ENCODE measurements at regions not wholly inside any gene's neighbourhood (a gene's known extent, or its start where the extent isn't known, plus 50 kb on each side); places are given as distances from the start of the nearest gene placed in this dataset.
"Not testable (repeated sequence)": the region's sequence is repeated elsewhere in the genome, so short reads cannot be mapped to it uniquely, and the experiment has no call there.

GRCh38 chr5:68033029-68033428 is 182.5 kb upstream of the PIK3R1 start:
- Histone ChIP-seq H3K36me3 (replicated peaks; ENCODE audit: control insufficient read depth, insufficient read depth, low read length) (no peaks in the 10 kb centered on the region), H3K27me3 (ENCODE audit: control insufficient read depth, insufficient read depth, low read length) (no peaks in the 10 kb centered on the region), H3K4me3 (ENCODE audit: insufficient read depth, low read depth, low read length) (no peak overlapping the region)
- no peak for DNase-seq

DNA sequence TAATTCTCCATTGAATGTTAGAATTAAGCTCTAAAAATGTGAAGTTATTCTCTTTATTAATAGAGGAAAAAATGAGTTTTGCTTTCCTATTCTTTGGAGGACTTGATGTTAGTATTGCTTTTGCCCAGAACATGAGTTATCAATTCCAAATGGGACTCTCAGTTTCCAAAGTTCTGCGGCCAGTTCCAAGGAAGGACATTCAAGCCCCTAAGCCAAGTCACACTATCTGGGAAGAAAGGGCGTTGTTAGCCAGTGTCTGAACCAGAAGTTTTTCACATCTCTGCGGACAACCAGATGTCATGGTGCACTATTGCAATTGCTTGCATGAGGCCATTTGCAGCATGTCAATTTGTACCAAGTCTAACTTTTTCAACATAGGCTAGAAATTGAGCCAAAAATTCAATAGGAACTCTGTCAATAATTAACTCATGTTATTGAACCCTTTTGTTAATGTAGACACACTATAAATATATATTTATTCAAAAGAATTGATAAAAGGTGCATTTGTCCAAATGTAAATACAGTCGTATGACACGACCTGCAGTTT is 183.3 kb upstream of the PIK3R1 start:
- DNase-seq = no peak
- no peaks in the 10 kb centered on the region for H3K27me3 ChIP-seq (ENCODE audit: control insufficient read depth, insufficient read depth, low read length)
- H3K4me3 ChIP-seq (ENCODE audit: insufficient read depth, low read depth, low read length) = no peak overlapping the region
- H3K36me3 ChIP-seq (replicated peaks; ENCODE audit: control insufficient read depth, insufficient read depth, low read length) = no peaks in the 10 kb centered on the region

DNA sequence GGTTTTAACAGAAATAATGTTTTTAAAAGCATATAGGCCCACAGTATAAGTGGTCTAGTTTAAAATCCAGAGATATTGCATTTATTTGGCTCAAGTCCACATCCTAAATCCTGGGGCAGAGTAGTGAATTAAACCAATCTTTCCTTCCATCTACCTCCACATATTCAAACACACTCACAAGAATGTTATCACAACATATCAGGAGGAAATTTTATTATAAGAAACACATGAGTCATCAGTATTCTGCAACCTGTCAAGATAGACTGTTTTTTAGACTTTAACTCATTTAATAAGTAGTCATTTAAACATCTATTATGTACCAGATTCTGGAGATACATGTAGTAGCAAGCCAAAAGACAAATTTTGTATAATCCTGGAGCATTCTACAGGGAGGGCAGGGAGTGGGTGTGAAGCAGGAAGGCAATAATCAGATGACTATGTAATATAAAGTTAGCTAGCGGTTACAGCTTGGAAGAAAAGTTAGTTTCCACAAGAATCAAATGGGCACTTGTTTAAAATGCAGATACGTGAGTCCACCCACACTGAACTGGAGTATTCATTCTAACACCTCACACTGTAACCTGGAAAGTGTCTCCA is 187.3 kb upstream of the PIK3R1 start:
- no peak for DNase-seq
- no peak overlapping the region for H3K4me3 ChIP-seq (ENCODE audit: insufficient read depth, low read depth, low read length)
- no peaks in the 10 kb centered on the region for H3K27me3 ChIP-seq (ENCODE audit: control insufficient read depth, insufficient read depth, low read length)
- H3K36me3 ChIP-seq (replicated peaks; ENCODE audit: control insufficient read depth, insufficient read depth, low read length) = no peaks in the 10 kb centered on the region

DNA sequence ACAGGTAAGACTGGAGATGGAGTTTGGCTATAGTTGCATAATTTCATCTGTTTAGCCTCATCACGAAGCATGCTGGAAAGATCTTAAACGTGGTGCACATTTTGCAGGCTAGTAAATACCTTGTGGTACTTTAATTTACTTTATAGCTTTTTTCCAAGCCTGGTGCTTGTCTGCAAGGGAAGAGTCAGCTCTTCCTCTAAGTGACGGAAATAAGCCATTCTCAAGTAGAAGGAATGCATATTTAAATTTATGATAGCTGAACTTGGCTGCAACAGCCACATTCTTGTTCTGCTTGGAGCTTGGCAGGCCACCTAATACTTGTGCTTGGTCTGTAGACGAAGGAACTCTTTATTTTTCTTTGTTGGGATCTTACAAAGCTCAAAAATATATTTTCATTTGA is 188.0 kb upstream of the PIK3R1 start:
- Histone ChIP-seq H3K36me3 (replicated peaks; ENCODE audit: control insufficient read depth, insufficient read depth, low read length) (no peaks in the 10 kb centered on the region), H3K4me3 (ENCODE audit: insufficient read depth, low read depth, low read length) (no peak overlapping the region), H3K27me3 (ENCODE audit: control insufficient read depth, insufficient read depth, low read length) (no peaks in the 10 kb centered on the region)
- no peak for DNase-seq

DNA sequence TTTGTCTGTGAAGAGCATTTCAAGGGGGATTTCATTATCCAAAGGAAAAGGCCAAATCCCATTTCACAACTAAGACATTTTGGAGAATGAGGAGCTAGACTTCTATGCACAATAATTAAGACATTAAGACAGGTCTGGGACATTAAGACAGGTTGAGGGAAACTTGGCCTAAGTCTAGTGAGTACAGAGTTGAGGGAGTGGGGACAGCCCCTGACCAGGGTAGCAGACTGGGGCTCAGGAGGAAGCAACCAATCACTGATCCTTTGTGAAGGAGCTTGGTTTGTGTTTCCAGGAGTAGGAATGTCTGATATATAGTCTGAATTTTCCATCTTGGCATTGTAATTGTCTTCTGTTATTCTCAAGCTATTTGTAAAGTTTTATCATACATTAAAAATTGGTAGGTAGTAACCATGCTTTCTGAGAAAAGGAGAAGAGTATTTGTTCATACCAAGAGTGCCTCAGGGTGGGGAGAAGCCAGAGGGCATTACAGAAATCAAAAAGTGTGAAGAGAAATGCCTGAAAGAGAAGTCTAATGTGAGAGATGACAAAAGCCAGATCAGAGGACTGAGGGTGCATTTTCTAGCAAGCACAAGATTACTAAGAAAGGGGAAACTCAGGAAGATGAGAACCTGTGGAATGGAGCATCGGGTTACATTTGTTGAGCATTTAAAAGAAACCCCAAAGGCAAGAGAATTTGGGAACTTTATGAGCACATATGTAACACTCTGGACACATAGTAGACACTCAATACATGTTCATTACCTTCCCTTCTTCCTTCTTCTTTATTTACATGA is 189.3 kb upstream of the PIK3R1 start:
- no peak for DNase-seq
- Histone ChIP-seq H3K4me3 (ENCODE audit: insufficient read depth, low read depth, low read length) (no peak overlapping the region), H3K36me3 (replicated peaks; ENCODE audit: control insufficient read depth, insufficient read depth, low read length) (no peaks in the 10 kb centered on the region), H3K27me3 (ENCODE audit: control insufficient read depth, insufficient read depth, low read length) (no peaks in the 10 kb centered on the region)

DNA sequence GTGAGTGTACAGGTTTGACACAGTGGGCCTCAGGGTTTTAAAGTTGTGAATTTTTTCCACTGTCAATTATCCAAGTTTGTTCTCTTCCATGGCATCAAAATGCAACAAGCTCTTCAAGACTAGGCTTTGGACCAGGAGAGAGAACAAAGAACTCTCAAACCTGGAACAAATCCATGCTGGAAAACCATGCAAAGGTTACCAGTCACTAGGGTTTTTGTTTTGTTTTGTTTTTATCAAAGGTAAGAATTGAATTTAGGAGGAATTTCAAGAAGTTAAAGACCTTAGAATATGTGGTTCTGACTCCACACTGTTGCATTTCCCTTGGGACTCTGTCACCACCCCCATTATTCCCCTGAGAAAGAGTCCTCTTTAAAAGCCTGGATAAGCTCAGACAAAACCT is 191.1 kb upstream of the PIK3R1 start:
- Histone ChIP-seq H3K36me3 (replicated peaks; ENCODE audit: control insufficient read depth, insufficient read depth, low read length) (no peaks in the 10 kb centered on the region), H3K27me3 (ENCODE audit: control insufficient read depth, insufficient read depth, low read length) (no peaks in the 10 kb centered on the region), H3K4me3 (ENCODE audit: insufficient read depth, low read depth, low read length) (no peak overlapping the region)
- DNase-seq = no peak

- H3K36me3 ChIP-seq (replicated peaks; ENCODE audit: control insufficient read depth, insufficient read depth, low read length) = no peaks in the 10 kb centered on the region
- H3K27me3 ChIP-seq (ENCODE audit: control insufficient read depth, insufficient read depth, low read length) = no peaks in the 10 kb centered on the region
- no peak for DNase-seq
- H3K4me3 ChIP-seq (ENCODE audit: insufficient read depth, low read depth, low read length) = no peak overlapping the region
Measured at GRCh38 chr5:68021916-68022315, 193.6 kb upstream of the PIK3R1 start.

DNA sequence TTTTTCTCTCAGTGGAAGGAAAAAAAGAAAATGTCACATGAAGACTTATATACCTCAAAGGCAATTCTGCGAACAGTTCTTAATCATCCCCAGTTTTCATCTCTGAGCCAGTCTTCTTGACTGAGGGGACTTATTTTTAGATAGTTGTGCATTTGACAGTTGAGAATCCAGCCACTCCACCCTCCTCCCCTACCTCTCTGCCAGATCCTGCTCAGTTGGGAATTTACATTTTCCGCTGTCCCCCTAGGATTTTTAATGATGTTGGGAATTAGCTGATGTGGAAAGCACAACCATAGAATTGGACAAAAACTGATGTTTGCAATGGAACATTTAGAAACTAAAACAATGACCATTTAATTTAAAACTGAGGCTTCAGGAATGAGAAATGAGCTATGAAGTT is 194.3 kb upstream of the PIK3R1 start:
- H3K27me3 ChIP-seq (ENCODE audit: control insufficient read depth, insufficient read depth, low read length) = no peaks in the 10 kb centered on the region
- H3K36me3 ChIP-seq (replicated peaks; ENCODE audit: control insufficient read depth, insufficient read depth, low read length) = no peaks in the 10 kb centered on the region
- DNase-seq = peak; percentile 13
- no peak overlapping the region for H3K4me3 ChIP-seq (ENCODE audit: insufficient read depth, low read depth, low read length)

DNA sequence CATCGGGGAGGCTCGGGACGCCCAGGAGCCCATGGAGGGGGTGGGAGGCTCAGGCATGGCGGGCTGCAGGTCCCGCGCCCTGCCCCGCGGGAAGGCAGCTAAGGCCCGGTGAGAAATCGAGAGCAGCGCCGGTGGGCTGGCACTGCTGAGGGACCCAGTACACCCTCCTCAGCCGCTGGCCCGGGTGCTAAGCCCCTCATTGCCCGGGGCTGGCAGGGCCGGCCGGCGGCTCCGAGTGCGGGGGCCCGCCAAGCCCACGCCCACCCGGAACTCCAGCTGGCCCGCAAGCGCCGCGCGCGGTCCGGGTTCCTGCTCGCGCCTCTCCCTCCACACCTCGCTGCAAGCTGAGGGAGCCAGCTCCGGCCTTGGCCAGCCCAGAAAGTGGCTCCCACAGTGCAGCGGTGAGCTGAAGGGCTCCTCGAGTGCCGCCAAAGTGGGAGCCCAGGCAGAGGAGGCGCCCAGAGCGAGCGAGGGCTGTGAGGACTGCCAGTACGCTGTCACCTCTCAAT is 195.0 kb upstream of the PIK3R1 start:
- not testable (repeated sequence) for H3K4me3 ChIP-seq (ENCODE audit: insufficient read depth, low read depth, low read length); DNase-seq; H3K27me3 ChIP-seq (ENCODE audit: control insufficient read depth, insufficient read depth, low read length); H3K36me3 ChIP-seq (replicated peaks; ENCODE audit: control insufficient read depth, insufficient read depth, low read length)

GRCh38 chr5:68015381-68016302 is 199.9 kb upstream of the PIK3R1 start:
- H3K27me3 ChIP-seq (ENCODE audit: control insufficient read depth, insufficient read depth, low read length) = no peaks in the 10 kb centered on the region
- H3K4me3 ChIP-seq (ENCODE audit: insufficient read depth, low read depth, low read length) = no peak overlapping the region
- H3K36me3 ChIP-seq (replicated peaks; ENCODE audit: control insufficient read depth, insufficient read depth, low read length) = no peaks in the 10 kb centered on the region
- DNase-seq = no peak

GRCh38 chr5:68012831-68013230 is 202.7 kb upstream of the PIK3R1 start:
- DNase-seq = no peak
- H3K27me3 ChIP-seq (ENCODE audit: control insufficient read depth, insufficient read depth, low read length) = no peaks in the 10 kb centered on the region

DNA sequence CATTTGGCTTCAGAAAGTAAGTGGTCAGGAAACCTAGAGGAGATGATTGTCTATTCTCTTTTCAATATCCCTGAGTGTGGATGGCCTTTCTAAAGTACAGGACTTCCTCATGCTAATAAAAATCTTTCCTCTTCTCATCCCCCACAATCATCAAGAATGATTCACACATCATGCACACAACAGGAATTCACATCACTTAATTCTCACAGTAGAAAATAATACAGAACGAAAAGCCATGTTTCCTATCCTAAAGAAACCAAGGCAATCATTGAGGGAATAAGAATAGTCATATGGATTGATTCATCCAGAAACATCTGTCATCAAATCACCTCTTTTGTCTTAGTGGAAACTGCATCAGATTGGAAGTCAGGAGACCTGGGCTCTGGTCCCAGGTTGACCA is 203.1 kb upstream of the PIK3R1 start:
- Histone ChIP-seq H3K27me3 (ENCODE audit: control insufficient read depth, insufficient read depth, low read length) (no peaks in the 10 kb centered on the region), H3K4me3 (ENCODE audit: insufficient read depth, low read depth, low read length) (no peak overlapping the region), H3K36me3 (replicated peaks; ENCODE audit: control insufficient read depth, insufficient read depth, low read length) (no peaks in the 10 kb centered on the region)
- no peak for DNase-seq

More at GRCh38 chr5:68012831-68013230, 202.7 kb upstream of the PIK3R1 start:
- H3K4me3 ChIP-seq (ENCODE audit: insufficient read depth, low read depth, low read length) = no peak overlapping the region
- H3K36me3 ChIP-seq (replicated peaks; ENCODE audit: control insufficient read depth, insufficient read depth, low read length) = no peaks in the 10 kb centered on the region

- no peaks in the 10 kb centered on the region for H3K27me3 ChIP-seq (ENCODE audit: control insufficient read depth, insufficient read depth, low read length)
- H3K4me3 ChIP-seq (ENCODE audit: insufficient read depth, low read depth, low read length) = no peak overlapping the region
- H3K36me3 ChIP-seq (replicated peaks; ENCODE audit: control insufficient read depth, insufficient read depth, low read length) = no peaks in the 10 kb centered on the region
- no peak for DNase-seq
Measured at GRCh38 chr5:68011801-68012200, 203.8 kb upstream of the PIK3R1 start.

- Histone ChIP-seq H3K27me3 (ENCODE audit: control insufficient read depth, insufficient read depth, low read length) (no peaks in the 10 kb centered on the region), H3K4me3 (ENCODE audit: insufficient read depth, low read depth, low read length) (no peak overlapping the region), H3K36me3 (replicated peaks; ENCODE audit: control insufficient read depth, insufficient read depth, low read length) (no peaks in the 10 kb centered on the region)
- DNase-seq = no peak
Measured at GRCh38 chr5:68011259-68011760, 204.2 kb upstream of the PIK3R1 start.
